ENCODE measurements at regions not wholly inside any gene's neighbourhood (a gene's known extent, or its start where the extent isn't known, plus 50 kb on each side); places are given as distances from the start of the nearest gene placed in this dataset.

- no peak overlapping the region for H4K8ac ChIP-seq (replicated peaks; ENCODE audit: insufficient read length, low read depth, low read length)
- H3K18ac ChIP-seq (ENCODE audit: insufficient read length, low read depth, low read length), result no peak overlapping the region
- H3K79me2 ChIP-seq (ENCODE audit: insufficient read depth, low read length), result no peaks in the 10 kb centered on the region
- no peak overlapping the region for H3K4ac ChIP-seq (ENCODE audit: low read depth, low read length)
- no peak overlapping the region for H3K14ac ChIP-seq (ENCODE audit: insufficient read depth, low read length)
- Mint-ChIP-seq H3K36me3 (ENCODE audit: insufficient read depth in 1 of 3, low read depth in 3 of 3) (peaks cover 0 to 9% (median 2%) of the 10 kb centered on the region in 3 experiments; a peak in 4 of 7 replicates), H3K4me3 (no peak overlapping the region), H3K27me3 (ENCODE audit: low read depth) (peaks cover 1% of the 10 kb centered on the region; the same call in 1 of the 2 replicates), H3K4me1 (peaks cover 11 to 18% of the 10 kb centered on the region in 2 experiments), H3K27ac (0 out of 7 replicates have a peak overlapping the region, but pooled peaks of 1 of the 3 experiments have one; percentile 3), H3K9me3 (peaks cover 4 to 8% of the 10 kb centered on the region in 2 experiments)
- H2BK12ac ChIP-seq (ENCODE audit: insufficient read length, low read depth, low read length), result no peak overlapping the region
- H2BK120ac ChIP-seq (ENCODE audit: low read depth, low read length, poor library complexity, severe bottlenecking), result no peak overlapping the region
- no peak overlapping the region for H3K9ac ChIP-seq (ENCODE audit: extremely low read depth, insufficient read length, low read length)
- H4K5ac ChIP-seq (ENCODE audit: insufficient read length, low read depth, low read length), result no peak overlapping the region
- no peaks in the 10 kb centered on the region for H3K23me2 ChIP-seq (ENCODE audit: insufficient read length, low read depth, low read length, poor library complexity, severe bottlenecking)
- no CpG with 5 or more reads among the region's 2 CpGs for WGBS (ENCODE audit: extremely low coverage, insufficient read length, low lambda C conversion rate)
- no peak overlapping the region for H2BK20ac ChIP-seq (ENCODE audit: low read depth, low read length, poor library complexity, severe bottlenecking)
- no peak overlapping the region for H2AFZ ChIP-seq (ENCODE audit: low read length)
- no peak overlapping the region for H3K23ac ChIP-seq (ENCODE audit: insufficient read length, low read depth, low read length)
- H2BK5ac ChIP-seq (ENCODE audit: insufficient read length, low read length), result no peak overlapping the region
- H3T11ph ChIP-seq (ENCODE audit: low read length), result no peak overlapping the region
- DNase-seq, result no peak
- no peak overlapping the region for H3K27ac ChIP-seq (ENCODE audit: insufficient read length, low read depth, low read length)
- no peak overlapping the region for H3K4me2 ChIP-seq (ENCODE audit: insufficient read depth, insufficient read length, low read length)
- H3K56ac ChIP-seq (ENCODE audit: insufficient read length, low read depth, low read length), result no peak overlapping the region
- H3K4me1 ChIP-seq (ENCODE audit: insufficient read depth, low read length), result no peaks in the 10 kb centered on the region
- H3K27me3 ChIP-seq (ENCODE audit: insufficient read depth, low read length), result no peaks in the 10 kb centered on the region
- H2BK15ac ChIP-seq (ENCODE audit: low read depth, low read length), result no peak overlapping the region
- H3K79me1 ChIP-seq (ENCODE audit: insufficient read depth, low read depth, low read length, poor library complexity, severe bottlenecking), result no peaks in the 10 kb centered on the region
- H3K9me3 ChIP-seq (ENCODE audit: control insufficient read depth, low read depth, low read length), result no peaks in the 10 kb centered on the region
- TF ChIP-seq, protein P1, sequence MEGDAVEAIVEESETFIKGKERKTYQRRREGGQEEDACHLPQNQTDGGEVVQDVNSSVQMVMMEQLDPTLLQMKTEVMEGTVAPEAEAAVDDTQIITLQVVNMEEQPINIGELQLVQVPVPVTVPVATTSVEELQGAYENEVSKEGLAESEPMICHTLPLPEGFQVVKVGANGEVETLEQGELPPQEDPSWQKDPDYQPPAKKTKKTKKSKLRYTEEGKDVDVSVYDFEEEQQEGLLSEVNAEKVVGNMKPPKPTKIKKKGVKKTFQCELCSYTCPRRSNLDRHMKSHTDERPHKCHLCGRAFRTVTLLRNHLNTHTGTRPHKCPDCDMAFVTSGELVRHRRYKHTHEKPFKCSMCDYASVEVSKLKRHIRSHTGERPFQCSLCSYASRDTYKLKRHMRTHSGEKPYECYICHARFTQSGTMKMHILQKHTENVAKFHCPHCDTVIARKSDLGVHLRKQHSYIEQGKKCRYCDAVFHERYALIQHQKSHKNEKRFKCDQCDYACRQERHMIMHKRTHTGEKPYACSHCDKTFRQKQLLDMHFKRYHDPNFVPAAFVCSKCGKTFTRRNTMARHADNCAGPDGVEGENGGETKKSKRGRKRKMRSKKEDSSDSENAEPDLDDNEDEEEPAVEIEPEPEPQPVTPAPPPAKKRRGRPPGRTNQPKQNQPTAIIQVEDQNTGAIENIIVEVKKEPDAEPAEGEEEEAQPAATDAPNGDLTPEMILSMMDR (conservative IDR thresholded peaks at IDR 0.05), result no peak
- no peaks in the 10 kb centered on the region for H4K20me1 ChIP-seq (ENCODE audit: control insufficient read depth, insufficient read depth, insufficient read length)
- H2AK5ac ChIP-seq (ENCODE audit: insufficient read length, low read length), result no peak overlapping the region
- no peak overlapping the region for H4K91ac ChIP-seq (ENCODE audit: insufficient read length, low read depth, low read length)
Observed at GRCh38 chr6:10276106-10276505, 138.8 kb downstream of the TFAP2A start.

Data from H9 (cell line).